Natural killer cell (primary cell): ENCODE measurements at regions not wholly inside any gene's neighbourhood (a gene's known extent, or its start where the extent isn't known, plus 50 kb on each side); places are given as distances from the start of the nearest gene placed in this dataset.

Experiments
- ATAC-seq, 3 donors: fragments of 150-1000 bp in 2 of 3; fragments of 200-7000 bp in 1 of 3; cut with Tn5 transposase; 1 replicate in 1 of 3; 2 replicates in 2 of 3; pipeline ENCODE4 v1.10.0; 2021; ENCODE audit warnings: mild to moderate bottlenecking in 2 of 3, moderate library complexity in 2 of 3
- DNase-seq, 2 donors: peaks; one replicate each; pipeline versions ENCODE4 v3.0.0 to v3.0.0-alpha.2; 2013 to 2021; ENCODE audit warnings: mixed read lengths in 1 of 2
- H3K27ac ChIP-seq: one replicate; pipeline ENCODE4 v1.5.1; 2013; ENCODE audit warnings: mild to moderate bottlenecking, low read length
- H3K27me3 ChIP-seq: one replicate; pipeline ENCODE4 v1.6.1; 2013; ENCODE audit warnings: low read length; ENCODE audit not compliant: control insufficient read depth, insufficient read depth
- H3K36me3 ChIP-seq: one replicate; pipeline ENCODE4 v1.6.1; 2013; ENCODE audit warnings: low read length; ENCODE audit not compliant: control insufficient read depth, insufficient read depth
- H3K4me1 ChIP-seq: one replicate; pipeline ENCODE4 v1.6.1; 2013; ENCODE audit warnings: low read length; ENCODE audit not compliant: control insufficient read depth, insufficient read depth
- H3K4me3 ChIP-seq: one replicate; pipeline ENCODE4 v1.5.1; 2013; ENCODE audit warnings: low read length
- H3K9me3 ChIP-seq: one replicate; pipeline ENCODE4 v1.6.1; 2013; ENCODE audit warnings: low read length; ENCODE audit not compliant: control insufficient read depth, insufficient read depth
- H3K27ac Mint-ChIP-seq, 2 donors: one replicate each; pipeline ENCODE4 v1.8.0; 2022; ENCODE audit warnings: mild to moderate bottlenecking in 2 of 2, mixed read lengths in 2 of 2, moderate library complexity in 1 of 2
- H3K27me3 Mint-ChIP-seq, 2 donors: one replicate each; pipeline ENCODE4 v1.8.0; 2022; ENCODE audit warnings: low read depth in 2 of 2, mixed read lengths in 2 of 2
- H3K36me3 Mint-ChIP-seq: one replicate; pipeline ENCODE4 v1.8.0; 2022; ENCODE audit warnings: mixed read lengths
- H3K4me1 Mint-ChIP-seq, 2 donors: one replicate each; pipeline ENCODE4 v1.8.0; 2022; ENCODE audit warnings: mixed read lengths in 2 of 2
- H3K4me3 Mint-ChIP-seq: one replicate; pipeline ENCODE4 v1.8.0; 2022; ENCODE audit warnings: mild to moderate bottlenecking, moderate library complexity, mixed read lengths
- H3K9me3 Mint-ChIP-seq, 2 donors: one replicate each; pipeline ENCODE4 v1.8.0; 2022; ENCODE audit warnings: mixed read lengths in 2 of 2
- WGBS: methylation state at CpG from one replicate; pipeline ENCODE4 v1.1.7; 2013; ENCODE audit warnings: missing lambda C conversion rate; ENCODE audit not compliant: insufficient coverage; 5-methylcytosine and 5-hydroxymethylcytosine counted together
- intact Hi-C: fragments of 100-400 bp; cut with micrococcal nuclease; formaldehyde crosslinking; loops from one replicate; pipeline ENCODE4 v1.14.2; 2022
- TF ChIP-seq, protein P1 (sequence below): fragments of 200-600 bp; IDR thresholded peaks from one replicate; pipeline ENCODE4 v1.8.0; 2022; ENCODE audit warnings: antibody characterized with exemption

DNA sequence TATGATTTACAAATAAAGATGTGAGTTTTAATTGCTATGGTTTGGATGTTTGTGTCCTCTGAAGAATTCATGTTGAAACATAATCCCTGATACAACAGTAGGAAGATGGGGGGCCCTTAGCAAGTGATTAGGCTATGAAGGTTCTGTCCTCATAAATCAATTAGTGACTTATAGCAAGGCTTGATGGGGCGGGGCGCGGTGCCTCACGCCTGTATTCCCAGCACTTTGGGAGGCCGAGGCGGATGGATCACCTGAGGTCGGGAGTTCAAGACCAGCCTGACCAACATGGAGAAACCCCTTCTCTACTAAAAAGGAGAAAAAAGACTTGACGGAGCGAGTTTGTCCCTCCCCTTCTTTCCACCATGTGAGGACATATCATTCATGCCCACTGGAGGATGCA, 2486.5 kb upstream of the PCDH20 start:
- H3K9me3 Mint-ChIP-seq: peaks cover 13 to 17% of the 10 kb centered on the region in 2 donors

DNA sequence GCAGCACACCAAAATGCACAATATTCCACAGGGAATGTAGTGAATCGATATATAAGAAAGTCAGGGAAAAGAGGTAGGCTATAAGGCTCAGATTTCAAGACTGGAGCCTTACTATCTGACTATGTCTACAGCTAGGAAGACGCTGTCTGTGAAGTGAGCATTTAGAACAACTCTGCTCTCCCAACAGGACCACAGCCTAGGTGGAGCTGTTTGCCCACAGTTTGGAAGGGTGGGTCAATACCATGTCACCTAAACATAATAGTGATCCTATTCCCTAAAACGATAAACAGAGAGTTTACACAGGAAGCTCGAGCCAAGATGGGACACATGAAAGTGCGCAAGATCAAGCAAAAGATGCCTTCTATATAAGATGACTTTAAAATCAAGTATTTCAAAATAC, 2486.0 kb upstream of the PCDH20 start:
- H3K27ac ChIP-seq: no peak overlapping the region
- Mint-ChIP-seq H3K36me3 (no peaks in the 10 kb centered on the region), H3K4me1 (no peaks in the 10 kb centered on the region), H3K4me3 (no peak overlapping the region), H3K27me3 (no peaks in the 10 kb centered on the region), H3K27ac (no peak overlapping the region), H3K9me3 (peaks cover 14 to 15% of the 10 kb centered on the region in 2 donors)
- peaks cover 3% of the 10 kb centered on the region for H3K9me3 ChIP-seq
- 85% methylated on average over 4 of the region's 5 CpGs for WGBS
- H3K27me3 ChIP-seq: no peaks in the 10 kb centered on the region
- TF ChIP-seq, protein P1, sequence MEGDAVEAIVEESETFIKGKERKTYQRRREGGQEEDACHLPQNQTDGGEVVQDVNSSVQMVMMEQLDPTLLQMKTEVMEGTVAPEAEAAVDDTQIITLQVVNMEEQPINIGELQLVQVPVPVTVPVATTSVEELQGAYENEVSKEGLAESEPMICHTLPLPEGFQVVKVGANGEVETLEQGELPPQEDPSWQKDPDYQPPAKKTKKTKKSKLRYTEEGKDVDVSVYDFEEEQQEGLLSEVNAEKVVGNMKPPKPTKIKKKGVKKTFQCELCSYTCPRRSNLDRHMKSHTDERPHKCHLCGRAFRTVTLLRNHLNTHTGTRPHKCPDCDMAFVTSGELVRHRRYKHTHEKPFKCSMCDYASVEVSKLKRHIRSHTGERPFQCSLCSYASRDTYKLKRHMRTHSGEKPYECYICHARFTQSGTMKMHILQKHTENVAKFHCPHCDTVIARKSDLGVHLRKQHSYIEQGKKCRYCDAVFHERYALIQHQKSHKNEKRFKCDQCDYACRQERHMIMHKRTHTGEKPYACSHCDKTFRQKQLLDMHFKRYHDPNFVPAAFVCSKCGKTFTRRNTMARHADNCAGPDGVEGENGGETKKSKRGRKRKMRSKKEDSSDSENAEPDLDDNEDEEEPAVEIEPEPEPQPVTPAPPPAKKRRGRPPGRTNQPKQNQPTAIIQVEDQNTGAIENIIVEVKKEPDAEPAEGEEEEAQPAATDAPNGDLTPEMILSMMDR: no peak
- ATAC-seq (no peak), DNase-seq (no peak)
- intact Hi-C loops: no loop called here
- H3K36me3 ChIP-seq: no peaks in the 10 kb centered on the region
- no peak overlapping the region for H3K4me3 ChIP-seq
- H3K4me1 ChIP-seq: no peaks in the 10 kb centered on the region

More for the DNA sequence above, 2486.5 kb upstream of the PCDH20 start:
- TF ChIP-seq, protein P1: no peak
- intact Hi-C loops: no loop called here
- WGBS: 81% methylated on average over 8 of the region's 9 CpGs
- H3K4me1 Mint-ChIP-seq: no peaks in the 10 kb centered on the region
- Histone ChIP-seq H3K27ac (no peak overlapping the region), H3K9me3 (peaks cover 3% of the 10 kb centered on the region), H3K27me3 (no peaks in the 10 kb centered on the region), H3K36me3 (no peaks in the 10 kb centered on the region), H3K4me1 (no peaks in the 10 kb centered on the region), H3K4me3 (no peak overlapping the region)
- ATAC-seq (no peak), DNase-seq (no peak)
- H3K27me3 Mint-ChIP-seq: no peaks in the 10 kb centered on the region
- no peaks in the 10 kb centered on the region for H3K36me3 Mint-ChIP-seq
- no peak overlapping the region for H3K4me3 Mint-ChIP-seq
- no peak overlapping the region for H3K27ac Mint-ChIP-seq

DNA sequence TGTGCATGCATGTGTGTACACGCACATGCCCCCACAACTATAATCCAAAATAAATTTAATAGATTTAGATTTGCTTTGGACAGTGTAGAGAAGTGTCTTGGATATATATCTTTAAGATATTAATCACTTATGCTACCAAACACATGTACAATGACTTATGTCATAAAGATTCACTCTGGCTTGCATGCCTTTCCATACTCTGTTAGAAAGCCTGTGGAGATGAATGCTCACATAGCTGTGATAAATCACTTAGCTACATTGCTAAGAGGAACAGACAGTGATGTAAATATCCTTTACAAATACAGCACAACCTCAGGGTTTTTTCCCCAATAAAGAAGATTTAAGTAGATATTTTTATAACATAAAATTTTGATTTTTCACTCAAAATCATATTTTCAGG, 2484.8 kb upstream of the PCDH20 start:
- no peak for DNase-seq
- H3K27ac Mint-ChIP-seq: no peak overlapping the region
- no peak for ATAC-seq
- H3K9me3 ChIP-seq: peaks cover 3% of the 10 kb centered on the region
- H3K27me3 Mint-ChIP-seq: no peaks in the 10 kb centered on the region
- H3K27ac ChIP-seq: no peak overlapping the region
- intact Hi-C loops: no loop called here
- TF ChIP-seq, protein P1: no peak
- H3K4me3 Mint-ChIP-seq: no peak overlapping the region
- WGBS: no CpG with 5 or more reads among the region's 1 CpG
- H3K27me3 ChIP-seq: no peaks in the 10 kb centered on the region
- H3K36me3 Mint-ChIP-seq: no peaks in the 10 kb centered on the region
- H3K36me3 ChIP-seq: no peaks in the 10 kb centered on the region
- peaks cover 15 to 17% of the 10 kb centered on the region in 2 donors for H3K9me3 Mint-ChIP-seq
- no peaks in the 10 kb centered on the region for H3K4me1 Mint-ChIP-seq
- no peak overlapping the region for H3K4me3 ChIP-seq
- no peaks in the 10 kb centered on the region for H3K4me1 ChIP-seq

DNA sequence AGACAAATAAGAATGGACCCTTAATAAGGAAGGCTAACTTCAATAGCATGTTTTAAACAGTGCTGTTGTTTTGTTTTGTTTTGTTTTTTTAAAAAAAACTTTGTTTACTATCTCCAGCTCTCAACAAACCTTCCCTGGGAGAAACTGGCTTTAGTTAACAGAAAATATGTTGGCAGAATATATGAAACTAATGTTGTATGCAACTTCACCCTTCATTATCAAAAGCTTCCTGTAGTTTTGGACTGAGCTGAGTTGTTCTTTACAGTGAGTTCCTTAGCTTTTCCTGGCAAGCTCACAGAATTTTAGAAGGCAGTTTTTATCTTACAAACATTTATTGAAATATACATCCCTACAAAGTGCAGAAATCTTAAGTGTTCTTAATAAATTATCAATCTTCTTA, 2480.7 kb upstream of the PCDH20 start:
- Mint-ChIP-seq H3K27me3 (no peaks in the 10 kb centered on the region), H3K27ac (no peak overlapping the region), H3K36me3 (no peaks in the 10 kb centered on the region), H3K4me1 (no peaks in the 10 kb centered on the region), H3K4me3 (no peak overlapping the region), H3K9me3 (peaks cover 8 to 10% of the 10 kb centered on the region in 2 donors)
- Histone ChIP-seq H3K4me1 (no peaks in the 10 kb centered on the region), H3K36me3 (no peaks in the 10 kb centered on the region), H3K27ac (no peak overlapping the region), H3K4me3 (no peak overlapping the region), H3K9me3 (no peaks in the 10 kb centered on the region), H3K27me3 (no peaks in the 10 kb centered on the region)
- no peak for DNase-seq
- no peak for ATAC-seq
- intact Hi-C loops: no loop called here
- TF ChIP-seq, protein P1: no peak
